AG04450 (cell line): ENCODE measurements at regions not wholly inside any gene's neighbourhood (a gene's known extent, or its start where the extent isn't known, plus 50 kb on each side); places are given as distances from the start of the nearest gene placed in this dataset.

ENCODE experiments used
- CTCF ChIA-PET: fragments of 300-600, 350-600 bp; formaldehyde crosslinking; extraction: SDS; loops from one replicate; lab custom pipeline; 2022; ENCODE audit warnings: antibody characterized with exemption, inconsistent platforms; lab: Charles Lee
- POLR2A ChIA-PET: fragments of 350-600 bp; formaldehyde crosslinking; extraction: SDS; loops from one replicate; lab custom pipeline; 2021; ENCODE audit warnings: antibody characterized with exemption, inconsistent platforms; lab: Yijun Ruan, JAX
- DNase-seq: peaks from one replicate; pipeline ENCODE4 v3.0.0-alpha.2; 2011; ENCODE audit warnings: low read depth, low spot score
- H3K27ac ChIP-seq: one replicate; pipeline ENCODE4 v1.5.1; 2012; ENCODE audit warnings: low read depth, low read length, control low read depth
- H3K27me3 ChIP-seq: one replicate; pipeline ENCODE4 v1.6.0; 2012; ENCODE audit warnings: low read length; ENCODE audit not compliant: control insufficient read depth, insufficient read depth
- H3K4me3 ChIP-seq: 2 replicates; pipeline ENCODE4 v1.5.1; 2011; ENCODE audit warnings: mild to moderate bottlenecking, low read depth, low read length, control low read depth
- H3K9me3 ChIP-seq: 2 replicates; pipeline ENCODE4 v1.5.1; 2012; ENCODE audit warnings: low read length; ENCODE audit not compliant: control insufficient read depth, insufficient read depth
- TF ChIP-seq, protein P1 (sequence below): IDR thresholded peaks from 2 replicates; pipeline ENCODE4 v1.5.1; 2011; ENCODE audit warnings: low read depth, low read length, control low read depth, inconsistent platforms

DNA sequence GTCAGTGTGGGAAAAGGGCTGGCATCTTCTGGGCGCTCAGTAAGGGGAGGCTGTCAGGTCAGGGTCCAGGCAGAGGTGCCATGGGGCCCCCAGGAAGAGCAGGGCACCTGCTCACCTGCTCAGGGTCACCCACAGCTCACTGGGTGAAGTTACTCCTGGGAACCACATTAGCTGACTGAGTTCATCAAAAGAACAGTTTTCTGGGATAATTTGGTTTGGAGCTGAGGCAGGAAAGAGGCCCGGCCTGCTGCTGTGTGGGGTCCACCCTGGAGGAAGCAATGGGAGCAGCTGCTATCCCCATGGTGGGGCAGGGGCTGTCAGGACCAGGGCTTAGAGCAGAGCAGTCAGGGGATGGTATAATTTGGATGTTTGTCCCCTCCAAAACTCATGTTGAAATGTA lies 97.2 kb upstream of the GPC1 start:
- ChIA-PET CTCF (no interaction called here), POLR2A (no interaction called here)
- TF ChIP-seq, protein P1, sequence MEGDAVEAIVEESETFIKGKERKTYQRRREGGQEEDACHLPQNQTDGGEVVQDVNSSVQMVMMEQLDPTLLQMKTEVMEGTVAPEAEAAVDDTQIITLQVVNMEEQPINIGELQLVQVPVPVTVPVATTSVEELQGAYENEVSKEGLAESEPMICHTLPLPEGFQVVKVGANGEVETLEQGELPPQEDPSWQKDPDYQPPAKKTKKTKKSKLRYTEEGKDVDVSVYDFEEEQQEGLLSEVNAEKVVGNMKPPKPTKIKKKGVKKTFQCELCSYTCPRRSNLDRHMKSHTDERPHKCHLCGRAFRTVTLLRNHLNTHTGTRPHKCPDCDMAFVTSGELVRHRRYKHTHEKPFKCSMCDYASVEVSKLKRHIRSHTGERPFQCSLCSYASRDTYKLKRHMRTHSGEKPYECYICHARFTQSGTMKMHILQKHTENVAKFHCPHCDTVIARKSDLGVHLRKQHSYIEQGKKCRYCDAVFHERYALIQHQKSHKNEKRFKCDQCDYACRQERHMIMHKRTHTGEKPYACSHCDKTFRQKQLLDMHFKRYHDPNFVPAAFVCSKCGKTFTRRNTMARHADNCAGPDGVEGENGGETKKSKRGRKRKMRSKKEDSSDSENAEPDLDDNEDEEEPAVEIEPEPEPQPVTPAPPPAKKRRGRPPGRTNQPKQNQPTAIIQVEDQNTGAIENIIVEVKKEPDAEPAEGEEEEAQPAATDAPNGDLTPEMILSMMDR = no peak

DNA sequence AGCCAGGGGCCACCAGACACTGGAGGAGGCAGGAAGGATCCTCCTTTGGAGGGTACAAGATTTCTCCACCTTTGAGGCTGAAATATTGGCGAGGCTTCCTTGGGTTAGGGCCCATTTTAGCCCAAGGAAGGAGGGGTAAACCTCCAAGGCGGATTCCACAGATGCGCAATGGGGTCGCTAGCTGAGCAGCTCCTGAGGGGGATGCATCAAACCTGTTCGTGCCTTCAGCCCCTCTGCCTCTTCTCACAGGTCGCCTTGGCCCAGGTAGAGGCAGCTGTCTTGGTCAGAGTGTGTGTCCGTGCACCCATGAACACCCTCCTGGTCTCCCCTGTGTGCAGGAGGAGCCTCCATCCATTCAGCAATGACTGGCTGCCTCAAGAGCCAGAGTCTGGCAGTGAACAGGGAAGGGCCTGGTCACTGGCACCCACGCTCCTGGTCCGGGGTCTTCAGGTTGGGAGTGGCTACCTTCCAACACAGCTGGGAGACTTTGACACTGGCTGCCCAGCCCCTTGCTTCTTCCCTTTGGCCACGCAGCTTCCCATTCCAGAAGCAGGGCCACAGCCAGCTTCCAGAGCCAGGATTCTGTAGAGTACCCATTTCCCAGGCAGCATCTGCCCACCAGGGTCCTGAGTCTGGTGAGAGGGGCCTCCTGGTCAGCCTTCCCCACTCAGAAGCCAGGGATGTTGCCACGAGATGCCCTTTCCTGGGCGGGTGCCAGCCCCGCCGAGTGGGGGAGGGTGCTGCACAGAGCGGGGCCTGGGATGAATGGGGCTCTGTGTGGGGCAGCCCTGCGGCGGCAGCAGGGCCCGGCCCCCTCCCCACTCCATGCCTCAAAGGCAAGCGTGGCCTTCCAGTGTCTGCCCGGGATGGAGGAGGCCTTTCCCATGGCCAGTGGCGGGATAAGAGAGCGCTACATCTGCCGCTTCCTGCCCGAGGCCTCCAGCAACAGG lies 95.8 kb upstream of the GPC1 start:
- Histone ChIP-seq H3K27me3 (peaks cover 13% of the 10 kb centered on the region), H3K9me3 (peaks cover 20% of the 10 kb centered on the region), H3K4me3 (no peak overlapping the region), H3K27ac (no peak overlapping the region)
- ChIA-PET CTCF (no interaction called here), POLR2A (no interaction called here)
- TF ChIP-seq, protein P1 = no peak
- no peak for DNase-seq

More for the DNA sequence above, 97.2 kb upstream of the GPC1 start:
- peaks cover 20% of the 10 kb centered on the region for H3K27me3 ChIP-seq
- no peak for DNase-seq
- no peak overlapping the region for H3K4me3 ChIP-seq
- peaks cover 16% of the 10 kb centered on the region for H3K9me3 ChIP-seq
- no peak overlapping the region for H3K27ac ChIP-seq

DNA sequence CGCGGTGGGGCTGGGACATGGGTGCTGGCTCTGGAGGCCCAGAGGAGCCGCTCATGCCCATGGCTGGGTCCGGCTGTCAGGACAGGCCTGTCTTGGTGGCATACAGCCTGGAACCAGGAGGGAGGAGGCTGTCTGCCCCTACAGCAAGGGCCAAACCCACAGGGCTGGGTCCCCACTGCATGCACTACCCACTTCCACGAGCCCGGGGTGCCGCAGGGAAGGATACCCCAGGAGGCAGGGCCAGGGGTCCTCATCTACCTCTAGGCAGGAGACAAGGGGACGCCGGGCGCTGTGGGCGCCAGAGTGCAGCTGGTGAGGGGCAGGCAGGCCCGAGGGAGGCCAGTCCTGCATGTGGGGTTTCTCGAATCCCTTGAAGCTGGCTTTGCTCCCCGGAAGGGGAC lies 95.1 kb upstream of the GPC1 start:
- Histone ChIP-seq H3K27ac (no peak overlapping the region), H3K9me3 (peaks cover 27% of the 10 kb centered on the region), H3K27me3 (peaks cover 13% of the 10 kb centered on the region), H3K4me3 (no peak overlapping the region)
- TF ChIP-seq, protein P1 = no peak
- DNase-seq = no peak
- POLR2A ChIA-PET = no interaction called here
- CTCF ChIA-PET = no interaction called here

DNA sequence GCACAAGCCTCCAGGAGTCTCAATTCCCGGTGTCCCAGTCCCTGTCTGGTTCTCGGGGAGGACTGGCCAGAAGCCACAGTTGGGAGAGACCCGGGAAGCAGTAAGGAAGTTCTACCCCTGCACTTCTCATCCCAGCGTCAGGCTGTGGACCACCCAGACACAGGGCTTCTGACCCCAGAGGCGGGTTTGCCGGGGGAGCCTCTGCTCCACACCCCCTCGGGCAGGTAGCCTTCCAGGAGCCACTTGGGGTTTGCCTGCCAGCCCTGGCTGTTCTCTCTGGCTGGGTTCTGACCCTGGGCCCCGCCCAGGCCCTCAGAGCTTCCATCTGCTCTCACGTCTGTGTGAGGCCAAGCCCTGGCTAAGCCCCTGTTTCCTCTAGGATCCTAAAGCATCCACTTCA lies 94.4 kb upstream of the GPC1 start:
- Histone ChIP-seq H3K4me3 (no peak overlapping the region), H3K27me3 (peaks cover 10% of the 10 kb centered on the region), H3K9me3 (peaks cover 34% of the 10 kb centered on the region), H3K27ac (no peak overlapping the region)
- no peak for DNase-seq
- ChIA-PET CTCF (no interaction called here), POLR2A (no interaction called here)
- TF ChIP-seq, protein P1 = no peak

DNA sequence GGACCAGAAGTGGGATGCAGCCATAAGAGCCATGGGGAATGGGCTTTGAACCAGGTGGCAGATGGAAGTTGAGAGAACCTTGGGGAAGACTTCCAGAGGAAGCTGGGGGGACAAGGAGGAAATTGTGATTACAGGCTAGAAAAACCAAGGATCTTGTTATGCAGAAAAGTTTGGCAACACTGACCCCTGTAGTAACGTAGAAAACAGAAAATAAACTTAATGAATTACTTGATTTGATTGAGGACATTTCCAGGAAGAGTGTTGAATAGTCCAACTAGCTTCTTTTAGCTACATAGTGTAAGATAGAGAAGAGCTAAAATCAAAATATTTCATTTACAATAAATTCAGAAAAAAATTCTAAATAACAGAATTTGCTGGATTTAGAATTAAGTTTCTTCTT lies 91.9 kb upstream of the GPC1 start:
- Histone ChIP-seq H3K27ac (no peak overlapping the region), H3K27me3 (peaks cover 6% of the 10 kb centered on the region), H3K4me3 (no peak overlapping the region), H3K9me3 (peaks cover 44% of the 10 kb centered on the region)
- POLR2A ChIA-PET = no interaction called here
- CTCF ChIA-PET = no interaction called here
- no peak for DNase-seq
- TF ChIP-seq, protein P1 = no peak
